Caco-2 (cell line): ENCODE measurements at regions not wholly inside any gene's neighbourhood (a gene's known extent, or its start where the extent isn't known, plus 50 kb on each side); places are given as distances from the start of the nearest gene placed in this dataset.

Experiments used
- BruUV-seq: library from RNA; stranded (reverse); fragments of 400-500 nt; replicated peaks from 2 replicates; lab custom pipeline; 2021; lab: Mats Ljungman, UMichigan
- CTCF ChIA-PET: fragments of 300-600 bp; sonication (Branson Sonifier 250); formaldehyde crosslinking; loops from one replicate; lab custom pipeline; 2022; ENCODE audit warnings: antibody characterized with exemption; lab: Charles Lee
- POLR2A ChIA-PET: fragments of 300-600 bp; sonication (Branson Sonifier 250); formaldehyde crosslinking; loops from one replicate; lab custom pipeline; 2022; ENCODE audit warnings: antibody characterized with exemption; lab: Charles Lee
- DNase-seq, 2 experiments: peaks; one replicate each; pipeline versions ENCODE4 v3.0.0 to v3.0.0-alpha.2; 2020 to 2022
- H3K27me3 ChIP-seq: replicated peaks from 2 replicates; pipeline ENCODE4 v1.6.0; 2011; ENCODE audit warnings: low read length; ENCODE audit not compliant: control insufficient read depth, insufficient read depth
- H3K36me3 ChIP-seq: 2 replicates; pipeline ENCODE4 v1.5.1; 2011; ENCODE audit warnings: low read length; ENCODE audit not compliant: control insufficient read depth, insufficient read depth
- H3K4me1 ChIP-seq: fragments of 250-450 bp; sonication (Bioruptor Pico); 2 replicates; pipeline ENCODE4 v1.5.1; 2020; ENCODE audit warnings: mild to moderate bottlenecking
- H3K4me3 ChIP-seq: 2 replicates; pipeline ENCODE4 v1.5.1; 2011; ENCODE audit warnings: low read depth, mild to moderate bottlenecking, control low read depth, low read length
- H3K9me3 ChIP-seq: fragments of 250-450 bp; sonication (Bioruptor Pico); 2 replicates; pipeline ENCODE4 v1.5.1; 2020; ENCODE audit warnings: mild to moderate bottlenecking, moderate library complexity
- H3K27ac Mint-ChIP-seq: one replicate; pipeline ENCODE4 v1.8.0; 2022; ENCODE audit warnings: mixed read lengths; ENCODE audit not compliant: unreplicated experiment
- H3K27me3 Mint-ChIP-seq: one replicate; pipeline ENCODE4 v1.8.0; 2022; ENCODE audit warnings: mixed read lengths; ENCODE audit not compliant: insufficient read depth, unreplicated experiment
- H3K36me3 Mint-ChIP-seq: one replicate; pipeline ENCODE4 v1.8.0; 2022; ENCODE audit warnings: mild to moderate bottlenecking, mixed read lengths; ENCODE audit not compliant: insufficient read depth, unreplicated experiment
- H3K4me1 Mint-ChIP-seq: one replicate; pipeline ENCODE4 v1.8.0; 2022; ENCODE audit warnings: low read depth, mixed read lengths; ENCODE audit not compliant: unreplicated experiment
- H3K4me3 Mint-ChIP-seq: one replicate; pipeline ENCODE4 v1.8.0; 2022; ENCODE audit warnings: mild to moderate bottlenecking, moderate library complexity, mixed read lengths; ENCODE audit not compliant: unreplicated experiment
- H3K9me3 Mint-ChIP-seq: one replicate; pipeline ENCODE4 v1.8.0; 2022; ENCODE audit warnings: mixed read lengths; ENCODE audit not compliant: unreplicated experiment
- intact Hi-C: fragments of 100-400 bp; cut with micrococcal nuclease; formaldehyde crosslinking; loops from one replicate; pipeline ENCODE4 v1.10.0; 2022; ENCODE audit not compliant: unreplicated experiment
- TF ChIP-seq, protein P1 (sequence below), 2 experiments: fragments of 200-600 bp in 1 of 2; IDR thresholded peaks; 1 replicate in 1 of 2; 2 replicates in 1 of 2; pipeline versions ENCODE4 v1.5.1 to v1.8.0; 2011 to 2022; ENCODE audit warnings: antibody characterized with exemption in 1 of 2, control low read depth in 1 of 2, inconsistent platforms in 1 of 2, low read depth in 1 of 2, low read length in 1 of 2, mild to moderate bottlenecking in 1 of 2, moderate library complexity in 1 of 2; ENCODE audit not compliant: insufficient read depth in 1 of 2, severe bottlenecking in 1 of 2, unreplicated experiment in 1 of 2

DNA sequence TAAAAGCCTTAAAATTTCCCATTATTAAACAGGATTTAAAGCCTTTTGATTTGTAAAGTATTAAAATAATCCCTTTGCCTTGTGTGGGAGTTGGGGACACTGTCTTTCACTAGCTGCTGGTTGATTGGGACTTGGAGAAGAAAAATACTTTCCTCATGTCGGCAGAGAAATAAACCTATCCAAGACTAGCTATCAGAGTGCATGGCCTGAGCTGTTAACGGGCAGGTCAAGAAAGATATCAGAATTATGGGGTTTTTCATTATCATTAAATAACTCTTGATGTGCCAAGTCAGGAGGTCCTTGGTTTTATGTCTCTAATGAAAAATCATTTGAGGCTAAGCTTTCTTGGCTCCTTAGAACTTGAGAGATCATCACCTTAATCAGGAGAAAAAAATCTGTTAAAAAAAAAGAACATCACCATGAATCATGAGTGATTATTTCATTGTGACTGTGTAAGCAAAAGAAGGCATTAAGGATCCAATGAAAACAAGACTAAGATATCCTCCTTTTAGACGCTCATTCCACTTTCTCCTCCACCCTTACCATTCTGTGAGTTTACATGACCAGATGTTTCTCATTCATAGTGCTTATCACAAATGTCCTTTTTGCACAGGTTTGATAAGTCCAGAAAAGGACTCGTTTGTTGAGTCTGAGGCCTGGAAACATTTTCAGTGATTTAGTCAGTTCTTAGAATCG is 140.4 kb upstream of the EGFLAM start:
- POLR2A ChIA-PET = no interaction called here
- no peaks in the 10 kb centered on the region for H3K36me3 ChIP-seq
- no peak for DNase-seq
- intact Hi-C loops = no loop called here
- H3K4me3 Mint-ChIP-seq = no peak overlapping the region
- CTCF ChIA-PET = no interaction called here
- BruUV-seq = no TSS peak
- no peaks in the 10 kb centered on the region for H3K9me3 Mint-ChIP-seq
- H3K9me3 ChIP-seq = no peaks in the 10 kb centered on the region
- no peaks in the 10 kb centered on the region for H3K4me1 Mint-ChIP-seq
- H3K4me3 ChIP-seq = no peak overlapping the region
- 0 out of 2 replicates have a peak, but pooled peaks cover 4% of the 10 kb centered on the region for H3K4me1 ChIP-seq
- no peaks in the 10 kb centered on the region for H3K36me3 Mint-ChIP-seq
- TF ChIP-seq, protein P1, sequence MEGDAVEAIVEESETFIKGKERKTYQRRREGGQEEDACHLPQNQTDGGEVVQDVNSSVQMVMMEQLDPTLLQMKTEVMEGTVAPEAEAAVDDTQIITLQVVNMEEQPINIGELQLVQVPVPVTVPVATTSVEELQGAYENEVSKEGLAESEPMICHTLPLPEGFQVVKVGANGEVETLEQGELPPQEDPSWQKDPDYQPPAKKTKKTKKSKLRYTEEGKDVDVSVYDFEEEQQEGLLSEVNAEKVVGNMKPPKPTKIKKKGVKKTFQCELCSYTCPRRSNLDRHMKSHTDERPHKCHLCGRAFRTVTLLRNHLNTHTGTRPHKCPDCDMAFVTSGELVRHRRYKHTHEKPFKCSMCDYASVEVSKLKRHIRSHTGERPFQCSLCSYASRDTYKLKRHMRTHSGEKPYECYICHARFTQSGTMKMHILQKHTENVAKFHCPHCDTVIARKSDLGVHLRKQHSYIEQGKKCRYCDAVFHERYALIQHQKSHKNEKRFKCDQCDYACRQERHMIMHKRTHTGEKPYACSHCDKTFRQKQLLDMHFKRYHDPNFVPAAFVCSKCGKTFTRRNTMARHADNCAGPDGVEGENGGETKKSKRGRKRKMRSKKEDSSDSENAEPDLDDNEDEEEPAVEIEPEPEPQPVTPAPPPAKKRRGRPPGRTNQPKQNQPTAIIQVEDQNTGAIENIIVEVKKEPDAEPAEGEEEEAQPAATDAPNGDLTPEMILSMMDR (IDR thresholded peaks at IDR 0.05; ENCODE audit: insufficient read depth in 1 of 2, low read depth in 1 of 2, low read length in 1 of 2, severe bottlenecking in 1 of 2, unreplicated experiment in 1 of 2) = no peak
- H3K27me3 Mint-ChIP-seq = no peaks in the 10 kb centered on the region
- no peaks in the 10 kb centered on the region for H3K27me3 ChIP-seq
- no peak overlapping the region for H3K27ac Mint-ChIP-seq

DNA sequence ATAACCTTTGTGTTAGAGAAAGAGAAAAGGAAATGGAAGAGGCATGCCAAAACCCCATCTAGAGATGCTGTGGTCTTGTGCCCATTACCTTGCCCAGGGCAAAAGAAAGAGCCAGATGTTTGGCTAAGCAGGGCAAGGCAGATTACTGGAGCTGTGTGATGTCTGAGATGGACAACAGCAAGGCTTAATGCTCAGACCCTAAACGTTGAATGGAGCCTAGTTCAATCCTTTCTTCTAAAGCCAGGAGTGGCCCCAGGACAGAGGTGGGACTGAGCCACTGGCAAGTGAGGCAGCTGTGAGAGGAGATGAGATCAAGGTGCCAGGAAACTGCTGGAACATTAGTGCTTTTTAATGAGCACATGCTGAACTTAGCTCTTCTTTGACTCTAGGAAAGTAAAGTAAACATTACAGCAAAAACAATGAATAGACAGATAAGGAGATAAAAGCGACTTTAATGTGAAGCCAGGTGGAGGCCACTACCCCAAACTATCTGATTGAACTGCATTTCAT is 143.0 kb upstream of the EGFLAM start:
- DNase-seq = no peak
- no peaks in the 10 kb centered on the region for H3K4me1 Mint-ChIP-seq
- Histone ChIP-seq H3K9me3 (no peaks in the 10 kb centered on the region), H3K4me1 (0 out of 2 replicates have a peak, but pooled peaks cover 4% of the 10 kb centered on the region), H3K4me3 (no peak overlapping the region), H3K27me3 (no peaks in the 10 kb centered on the region), H3K36me3 (no peaks in the 10 kb centered on the region)
- TF ChIP-seq, protein P1 (IDR thresholded peaks at IDR 0.05; ENCODE audit: insufficient read depth in 1 of 2, low read depth in 1 of 2, low read length in 1 of 2, severe bottlenecking in 1 of 2, unreplicated experiment in 1 of 2) = no peak
- ChIA-PET POLR2A (no interaction called here), CTCF (no interaction called here)
- no peak overlapping the region for H3K4me3 Mint-ChIP-seq
- H3K9me3 Mint-ChIP-seq = no peaks in the 10 kb centered on the region
- H3K27ac Mint-ChIP-seq = no peak overlapping the region
- intact Hi-C loops = no loop called here
- H3K36me3 Mint-ChIP-seq = no peaks in the 10 kb centered on the region
- H3K27me3 Mint-ChIP-seq = no peaks in the 10 kb centered on the region
- BruUV-seq = no TSS peak

DNA sequence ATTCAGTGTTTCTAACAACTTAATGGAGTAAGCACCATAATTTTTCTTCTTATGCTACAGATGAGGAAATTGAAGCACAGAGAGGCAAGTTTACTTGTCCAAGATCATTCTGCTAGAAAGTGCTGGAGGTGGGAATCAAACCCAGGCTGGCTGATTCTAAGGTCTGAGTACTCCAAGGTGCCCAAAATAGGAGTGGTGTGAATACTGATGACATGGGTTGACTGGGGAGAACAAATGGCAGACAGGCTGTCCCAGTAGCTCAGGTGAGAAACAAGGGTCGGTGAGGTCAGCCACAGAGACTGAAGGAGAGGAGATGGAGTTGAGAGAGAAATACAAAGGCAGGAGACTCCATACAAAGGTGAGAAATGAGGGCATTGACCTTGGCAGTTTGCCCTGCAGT is 144.5 kb upstream of the EGFLAM start:
- no peak for DNase-seq
- no peaks in the 10 kb centered on the region for H3K9me3 ChIP-seq
- H3K36me3 Mint-ChIP-seq = no peaks in the 10 kb centered on the region
- ChIA-PET POLR2A (no interaction called here), CTCF (interaction anchor here (0.6 kb wide), 1 partner anchor 268 kb away, joined by 3 read pairs; no protein-coding TSS in a partner anchor)
- H3K4me3 ChIP-seq = no peak overlapping the region
- no peaks in the 10 kb centered on the region for H3K27me3 Mint-ChIP-seq
- no peak overlapping the region for H3K4me3 Mint-ChIP-seq
- no peak overlapping the region for H3K27ac Mint-ChIP-seq
- H3K4me1 ChIP-seq = 0 out of 2 replicates have a peak, but pooled peaks cover 4% of the 10 kb centered on the region
- H3K27me3 ChIP-seq = no peaks in the 10 kb centered on the region
- H3K4me1 Mint-ChIP-seq = no peaks in the 10 kb centered on the region
- no peaks in the 10 kb centered on the region for H3K9me3 Mint-ChIP-seq
- no TSS peak for BruUV-seq
- H3K36me3 ChIP-seq = no peaks in the 10 kb centered on the region
- intact Hi-C loops = no loop called here
- TF ChIP-seq, protein P1 (IDR thresholded peaks at IDR 0.05; ENCODE audit: insufficient read depth in 1 of 2, low read depth in 1 of 2, low read length in 1 of 2, severe bottlenecking in 1 of 2, unreplicated experiment in 1 of 2) = no peak
